ENCODE measurements at regions not wholly inside any gene's neighbourhood (a gene's known extent, or its start where the extent isn't known, plus 50 kb on each side); places are given as distances from the start of the nearest gene placed in this dataset.
"Not testable (repeated sequence)": the region's sequence is repeated elsewhere in the genome, so short reads cannot be mapped to it uniquely, and the experiment has no call there.

DNA sequence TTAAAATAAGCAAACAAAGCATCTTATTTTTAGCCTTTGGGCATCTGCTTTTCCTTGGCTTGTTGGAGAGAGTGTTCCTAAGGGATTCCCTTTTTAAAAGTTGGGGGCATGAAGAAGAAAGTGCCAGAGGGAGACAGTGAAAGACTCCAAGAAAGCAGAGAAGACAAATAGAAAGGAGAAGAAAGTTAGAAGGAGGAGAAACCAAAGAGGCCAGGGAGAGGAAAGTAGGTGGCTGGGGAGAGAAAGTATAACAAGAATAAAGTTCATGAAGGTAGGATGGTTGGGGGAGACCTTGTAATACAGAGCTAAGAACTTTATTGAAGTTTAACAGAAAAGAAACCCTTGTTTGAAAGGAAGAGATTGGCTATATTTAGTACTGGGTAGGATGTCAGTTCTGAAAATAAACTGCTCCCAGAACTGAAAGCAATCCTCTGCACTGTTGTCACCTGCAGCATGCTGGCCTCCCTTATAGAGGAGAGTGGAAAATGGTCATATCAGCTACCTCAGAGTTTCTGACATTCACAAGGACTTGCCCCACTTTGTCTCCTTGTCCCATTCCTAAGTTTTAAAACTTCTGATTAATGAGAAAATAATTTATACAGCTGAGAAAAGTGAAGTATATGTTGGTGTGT is 125.3 kb upstream of the VAMP7 start:
- Histone ChIP-seq H3K4me3 (ENCODE audit: low read depth, low read length) (no peak overlapping the region), H3K36me3 (no peaks in the 10 kb centered on the region), H3K4me1 (no peaks in the 10 kb centered on the region), H3K9me3 (no peaks in the 10 kb centered on the region), H3K27me3 (no peaks in the 10 kb centered on the region)
- TF ChIP-seq, protein P1, sequence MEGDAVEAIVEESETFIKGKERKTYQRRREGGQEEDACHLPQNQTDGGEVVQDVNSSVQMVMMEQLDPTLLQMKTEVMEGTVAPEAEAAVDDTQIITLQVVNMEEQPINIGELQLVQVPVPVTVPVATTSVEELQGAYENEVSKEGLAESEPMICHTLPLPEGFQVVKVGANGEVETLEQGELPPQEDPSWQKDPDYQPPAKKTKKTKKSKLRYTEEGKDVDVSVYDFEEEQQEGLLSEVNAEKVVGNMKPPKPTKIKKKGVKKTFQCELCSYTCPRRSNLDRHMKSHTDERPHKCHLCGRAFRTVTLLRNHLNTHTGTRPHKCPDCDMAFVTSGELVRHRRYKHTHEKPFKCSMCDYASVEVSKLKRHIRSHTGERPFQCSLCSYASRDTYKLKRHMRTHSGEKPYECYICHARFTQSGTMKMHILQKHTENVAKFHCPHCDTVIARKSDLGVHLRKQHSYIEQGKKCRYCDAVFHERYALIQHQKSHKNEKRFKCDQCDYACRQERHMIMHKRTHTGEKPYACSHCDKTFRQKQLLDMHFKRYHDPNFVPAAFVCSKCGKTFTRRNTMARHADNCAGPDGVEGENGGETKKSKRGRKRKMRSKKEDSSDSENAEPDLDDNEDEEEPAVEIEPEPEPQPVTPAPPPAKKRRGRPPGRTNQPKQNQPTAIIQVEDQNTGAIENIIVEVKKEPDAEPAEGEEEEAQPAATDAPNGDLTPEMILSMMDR (IDR thresholded peaks at IDR 0.05; ENCODE audit: low read depth, low read length), result no peak
- DNase-seq, result no peak

DNA sequence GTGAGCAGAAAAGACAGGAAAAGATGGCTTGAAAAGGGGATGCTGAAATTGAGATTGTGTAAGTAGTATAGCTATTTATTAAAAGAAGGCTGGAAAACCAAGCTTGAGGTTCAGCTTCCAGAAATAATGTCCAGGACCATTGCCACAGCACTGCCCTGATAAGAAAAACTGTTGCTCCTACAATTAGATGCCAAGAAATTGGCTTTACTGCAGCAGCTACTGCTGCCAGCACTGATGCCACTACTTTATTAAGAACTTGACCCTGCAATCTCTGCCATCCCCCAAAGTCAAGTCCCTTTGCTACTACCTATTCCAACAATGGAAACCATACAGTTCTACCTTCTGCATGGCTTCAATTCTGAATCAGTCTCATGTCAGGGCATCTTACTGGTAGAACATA is 130.0 kb upstream of the VAMP7 start:
- DNase-seq, result no peak
- Histone ChIP-seq H3K27me3 (no peaks in the 10 kb centered on the region), H3K9me3 (no peaks in the 10 kb centered on the region), H3K4me3 (ENCODE audit: low read depth, low read length) (no peak overlapping the region), H3K4me1 (no peaks in the 10 kb centered on the region), H3K36me3 (no peaks in the 10 kb centered on the region)
- TF ChIP-seq, protein P1 (IDR thresholded peaks at IDR 0.05; ENCODE audit: low read depth, low read length), result no peak

- no peak overlapping the region for H3K4me3 ChIP-seq (ENCODE audit: low read depth, low read length)
- no peak for DNase-seq
- no peaks in the 10 kb centered on the region for H3K4me1 ChIP-seq
- H3K27me3 ChIP-seq, result no peaks in the 10 kb centered on the region
- H3K36me3 ChIP-seq, result no peaks in the 10 kb centered on the region
- TF ChIP-seq, protein P1 (IDR thresholded peaks at IDR 0.05; ENCODE audit: low read depth, low read length), result no peak
- H3K9me3 ChIP-seq, result no peaks in the 10 kb centered on the region
Measured at GRCh38 chrX:155747520-155747919, 133.6 kb upstream of the VAMP7 start.

GRCh38 chrX:155745792-155746191 is 133.0 kb upstream of the TMLHE start:
- DNase-seq, result no peak
- H3K27me3 ChIP-seq, result no peaks in the 10 kb centered on the region
- TF ChIP-seq, protein P1 (IDR thresholded peaks at IDR 0.05; ENCODE audit: low read depth, low read length), result no peak
- H3K4me1 ChIP-seq, result no peaks in the 10 kb centered on the region
- no peak overlapping the region for H3K4me3 ChIP-seq (ENCODE audit: low read depth, low read length)
- H3K9me3 ChIP-seq, result no peaks in the 10 kb centered on the region
- H3K36me3 ChIP-seq, result no peaks in the 10 kb centered on the region

DNA sequence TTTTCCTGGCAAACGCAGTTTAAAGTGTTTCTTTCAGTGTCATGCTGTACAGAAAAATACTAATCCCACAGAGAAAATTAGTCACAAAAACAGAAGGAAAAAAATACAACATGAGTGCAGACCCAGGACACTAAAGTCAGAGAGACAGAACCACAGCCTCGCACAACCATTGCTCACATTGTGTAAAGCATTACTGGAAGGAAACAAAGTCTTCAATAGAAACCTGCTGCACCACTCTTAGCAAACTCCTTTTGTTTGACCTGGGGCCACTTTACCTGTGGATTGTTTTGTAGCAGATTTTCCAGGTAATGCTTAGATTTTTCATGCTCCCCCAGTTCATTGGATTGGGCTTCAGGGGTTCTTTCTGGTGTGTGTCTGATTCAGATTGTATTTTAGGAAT is 131.8 kb upstream of the TMLHE start:
- H3K36me3 ChIP-seq, result no peaks in the 10 kb centered on the region
- H3K4me3 ChIP-seq (ENCODE audit: low read depth, low read length), result no peak overlapping the region
- DNase-seq, result no peak
- H3K4me1 ChIP-seq, result no peaks in the 10 kb centered on the region
- TF ChIP-seq, protein P1 (IDR thresholded peaks at IDR 0.05; ENCODE audit: low read depth, low read length), result no peak
- no peaks in the 10 kb centered on the region for H3K9me3 ChIP-seq
- H3K27me3 ChIP-seq, result no peaks in the 10 kb centered on the region

- not testable (repeated sequence) for H3K27me3 ChIP-seq; H3K4me1 ChIP-seq; H3K9me3 ChIP-seq; H3K4me3 ChIP-seq (ENCODE audit: low read depth, low read length); DNase-seq; H3K36me3 ChIP-seq
Measured at GRCh38 chrX:155728335-155728734, 115.6 kb upstream of the TMLHE start.

Measured in BE2C (cell line).